ENCODE measurements at regions not wholly inside any gene's neighbourhood (a gene's known extent, or its start where the extent isn't known, plus 50 kb on each side); places are given as distances from the start of the nearest gene placed in this dataset.

GRCh38 chr10:3723766-3724165 is 61.2 kb downstream of the KLF6 start:
- no peak for DNase-seq (ENCODE audit: extremely low read depth in 1 of 2, low read depth in 1 of 2)

- no peak for DNase-seq (ENCODE audit: extremely low read depth in 1 of 2, low read depth in 1 of 2)
Observed at GRCh38 chr10:3720228-3721019, 64.6 kb downstream of the KLF6 start.

- DNase-seq (ENCODE audit: extremely low read depth in 1 of 2, low read depth in 1 of 2), result no peak
Observed at GRCh38 chr10:3719024-3719843, 65.8 kb downstream of the KLF6 start.

- no peak for DNase-seq (ENCODE audit: extremely low read depth in 1 of 2, low read depth in 1 of 2)
Observed at GRCh38 chr10:3716093-3716492, 68.9 kb downstream of the KLF6 start.

GRCh38 chr10:3714967-3715366 is 70.0 kb downstream of the KLF6 start:
- no peak for DNase-seq (ENCODE audit: extremely low read depth in 1 of 2, low read depth in 1 of 2)

- DNase-seq (ENCODE audit: extremely low read depth in 1 of 2, low read depth in 1 of 2), result no peak
Observed at GRCh38 chr10:3714531-3714930, 70.5 kb downstream of the KLF6 start.

GRCh38 chr10:3712707-3713106 is 72.3 kb downstream of the KLF6 start:
- DNase-seq (ENCODE audit: extremely low read depth in 1 of 2, low read depth in 1 of 2), result no peak

- DNase-seq (ENCODE audit: extremely low read depth in 1 of 2, low read depth in 1 of 2), result no peak
Observed at GRCh38 chr10:3711918-3712317, 73.1 kb downstream of the KLF6 start.

- DNase-seq (ENCODE audit: extremely low read depth in 1 of 2, low read depth in 1 of 2), result no peak
Observed at GRCh38 chr10:3710764-3711163, 74.2 kb downstream of the KLF6 start.

GRCh38 chr10:3709456-3710060 is 75.5 kb downstream of the KLF6 start:
- DNase-seq (ENCODE audit: extremely low read depth in 1 of 2, low read depth in 1 of 2), result no peak

GRCh38 chr10:3708852-3709251 is 76.2 kb downstream of the KLF6 start:
- no peak for DNase-seq (ENCODE audit: extremely low read depth in 1 of 2, low read depth in 1 of 2)

GRCh38 chr10:3704565-3705325 is 80.3 kb downstream of the KLF6 start:
- DNase-seq (ENCODE audit: extremely low read depth in 1 of 2, low read depth in 1 of 2), result no peak

- DNase-seq (ENCODE audit: extremely low read depth in 1 of 2, low read depth in 1 of 2), result no peak
Observed at GRCh38 chr10:3702569-3702968, 82.4 kb downstream of the KLF6 start.

GRCh38 chr10:3702056-3702546 is 82.9 kb downstream of the KLF6 start:
- no peak for DNase-seq (ENCODE audit: extremely low read depth in 1 of 2, low read depth in 1 of 2)

- DNase-seq (ENCODE audit: extremely low read depth in 1 of 2, low read depth in 1 of 2), result no peak
Observed at GRCh38 chr10:3701491-3701890, 83.5 kb downstream of the KLF6 start.

GRCh38 chr10:3700531-3701076 is 84.4 kb downstream of the KLF6 start:
- no peak for DNase-seq (ENCODE audit: extremely low read depth in 1 of 2, low read depth in 1 of 2)

- no peak for DNase-seq (ENCODE audit: extremely low read depth in 1 of 2, low read depth in 1 of 2)
Observed at GRCh38 chr10:3699916-3700315, 85.1 kb downstream of the KLF6 start.

- no peak for DNase-seq (ENCODE audit: extremely low read depth in 1 of 2, low read depth in 1 of 2)
Observed at GRCh38 chr10:3698312-3698711, 86.7 kb downstream of the KLF6 start.

GRCh38 chr10:3693698-3694080 is 91.3 kb downstream of the KLF6 start:
- no peak for DNase-seq (ENCODE audit: extremely low read depth in 1 of 2, low read depth in 1 of 2)

GRCh38 chr10:3693022-3693697 is 91.8 kb downstream of the KLF6 start:
- no peak for DNase-seq (ENCODE audit: extremely low read depth in 1 of 2, low read depth in 1 of 2)

Data from activated CD8-positive, alpha-beta memory T cell treated with anti-CD3 and anti-CD28 coated beads for 1 hour (primary cell).